ENCODE measurements at regions not wholly inside any gene's neighbourhood (a gene's known extent, or its start where the extent isn't known, plus 50 kb on each side); places are given as distances from the start of the nearest gene placed in this dataset.

- intact Hi-C loops (cut with DNase I, micrococcal nuclease), result no loop called here
- no peak for DNase-seq
- no peak for ATAC-seq
Observed at GRCh38 chr15:98390946-98391530, 257.3 kb upstream of the IGF1R start.

GRCh38 chr15:98391568-98391967 is 256.8 kb upstream of the IGF1R start:
- ATAC-seq (no peak), DNase-seq (no peak)
- intact Hi-C loops (cut with DNase I, micrococcal nuclease), result no loop called here

DNA sequence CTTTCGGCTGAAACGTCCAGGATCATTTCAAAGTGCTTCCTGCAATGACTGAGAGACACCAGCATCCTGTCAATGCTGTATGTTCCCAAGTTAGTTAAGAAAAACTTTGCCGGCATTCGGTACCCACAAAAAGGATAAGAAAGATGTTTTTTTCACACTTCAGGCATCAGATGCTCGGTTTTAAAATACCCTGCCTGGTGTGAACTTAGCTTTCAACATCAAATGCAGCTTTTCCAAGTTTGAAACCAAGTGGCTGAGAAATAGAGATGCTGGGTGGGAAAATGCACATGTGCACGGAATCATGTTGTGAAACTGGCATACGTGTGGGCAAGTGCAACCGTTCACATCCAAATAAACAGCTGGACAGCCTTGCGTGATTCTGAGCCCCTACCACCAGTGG is 254.9 kb upstream of the IGF1R start:
- intact Hi-C loops (cut with DNase I, micrococcal nuclease), result no loop called here
- ATAC-seq (no peak), DNase-seq (no peak)

GRCh38 chr15:98394546-98394945 is 253.8 kb upstream of the IGF1R start:
- ATAC-seq, result no peak
- no peak for DNase-seq
- intact Hi-C loops (cut with DNase I, micrococcal nuclease), result no loop called here

GRCh38 chr15:98395974-98396610 is 252.2 kb upstream of the IGF1R start:
- DNase-seq (no peak), ATAC-seq (no peak)
- intact Hi-C loops (cut with DNase I, micrococcal nuclease), result no loop called here

DNA sequence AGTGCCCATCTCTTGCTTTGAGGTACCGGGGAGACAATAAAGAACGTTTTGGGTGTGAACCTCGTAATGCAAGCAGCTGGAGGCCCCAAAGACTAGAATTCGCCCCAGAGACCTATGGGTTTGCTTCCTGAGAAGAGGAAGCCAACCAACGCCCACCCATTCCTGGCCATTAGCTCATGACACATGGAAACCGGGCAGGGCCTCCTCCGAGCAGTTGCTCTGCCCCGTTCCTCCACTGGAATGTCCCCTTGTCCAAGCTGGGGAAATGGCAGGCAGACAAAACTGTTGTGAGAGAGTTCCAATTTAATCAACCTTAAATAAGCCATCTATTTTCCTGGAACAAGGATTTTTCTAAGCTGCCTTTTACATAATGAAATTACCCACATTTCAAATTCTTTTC is 250.9 kb upstream of the IGF1R start:
- ATAC-seq (no peak), DNase-seq (no peak)

GRCh38 chr15:98398056-98398455 is 250.3 kb upstream of the IGF1R start:
- ATAC-seq, result no peak
- DNase-seq, result no peak
- intact Hi-C loops (cut with DNase I, micrococcal nuclease), result no loop called here

More for the DNA sequence above, 250.9 kb upstream of the IGF1R start:
- intact Hi-C loops (cut with DNase I, micrococcal nuclease), result no loop called here

DNA sequence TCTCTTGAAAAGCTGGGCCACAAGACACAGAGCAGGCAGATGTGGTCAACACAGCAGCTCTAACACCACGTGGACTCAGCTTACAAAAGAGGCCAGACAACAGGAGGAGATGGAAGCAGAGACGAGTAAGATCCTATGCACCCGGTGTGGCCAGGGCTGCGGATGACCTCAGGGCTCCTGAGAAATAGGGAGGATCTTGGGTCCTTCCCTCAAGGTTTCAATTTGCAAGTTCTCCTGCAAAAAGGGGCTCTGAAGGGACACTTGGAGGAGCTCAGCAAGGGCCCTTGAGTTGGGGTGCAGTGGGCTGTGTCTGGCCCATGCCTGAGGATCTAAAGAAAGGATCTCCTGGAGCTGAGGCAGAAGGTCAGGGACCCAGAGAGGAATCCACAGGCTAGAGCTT is 249.5 kb upstream of the IGF1R start:
- DNase-seq (no peak), ATAC-seq (no peak)
- intact Hi-C loops (cut with DNase I, micrococcal nuclease), result no loop called here

GRCh38 chr15:98400120-98400519 is 248.2 kb upstream of the IGF1R start:
- intact Hi-C loops (cut with DNase I, micrococcal nuclease), result loop anchor here in 1 of 2 donors (10.0 kb wide), 1 partner anchor 605 kb away; no protein-coding TSS in a partner anchor
- ATAC-seq, result no peak

DNA sequence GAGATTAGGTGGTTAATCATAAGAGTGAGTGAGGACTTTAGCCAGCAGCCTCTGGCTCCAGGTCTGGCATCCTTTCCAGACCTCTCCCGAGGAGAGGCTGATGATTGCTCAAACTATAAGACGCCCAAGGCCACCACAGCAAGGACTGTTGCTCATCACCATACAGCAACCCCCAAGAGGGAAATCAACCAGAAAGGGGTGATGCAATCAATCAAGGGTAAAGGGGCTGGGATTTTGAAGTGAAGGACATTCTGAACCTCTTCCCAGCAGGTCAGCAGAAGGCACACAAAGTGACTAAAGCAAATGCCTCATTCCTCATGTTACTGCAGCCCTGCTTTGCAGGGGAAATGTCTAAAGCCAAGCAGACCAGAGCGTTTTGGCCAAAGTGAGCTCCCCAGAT is 247.3 kb upstream of the IGF1R start:
- intact Hi-C loops (cut with DNase I, micrococcal nuclease), result loop anchor here in 1 of 2 donors (10.0 kb wide), 1 partner anchor 606 kb away; no protein-coding TSS in a partner anchor

More at GRCh38 chr15:98400120-98400519, 248.2 kb upstream of the IGF1R start:
- DNase-seq, result no peak

DNA sequence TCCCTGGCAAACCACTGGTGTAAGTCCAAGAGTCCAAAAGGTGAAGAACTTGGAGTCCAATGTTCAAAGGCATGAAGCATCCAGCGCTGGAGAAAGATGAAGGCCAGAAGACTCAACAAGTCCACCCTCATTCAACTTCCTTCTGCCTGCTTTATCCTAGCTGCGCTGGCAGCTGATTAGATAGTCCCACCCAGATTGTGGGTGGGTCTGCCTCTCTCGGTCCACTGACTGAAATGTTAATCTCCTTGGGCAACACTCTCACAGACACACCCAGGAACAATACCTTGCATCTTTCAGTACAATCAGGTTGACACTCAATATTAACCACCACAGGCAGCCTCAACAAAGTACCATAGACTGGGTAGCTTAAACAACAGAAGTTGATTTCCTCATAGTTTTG is 245.9 kb upstream of the IGF1R start:
- intact Hi-C loops (cut with DNase I, micrococcal nuclease), result loop anchor here in 1 of 2 donors (10.0 kb wide), 1 partner anchor 608 kb away; no protein-coding TSS in a partner anchor
- ATAC-seq (no peak), DNase-seq (no peak)

More for the DNA sequence above, 247.3 kb upstream of the IGF1R start:
- ATAC-seq (no peak), DNase-seq (no peak)

GRCh38 chr15:98403169-98403568 is 245.2 kb upstream of the IGF1R start:
- ATAC-seq (no peak), DNase-seq (no peak)
- intact Hi-C loops (cut with DNase I, micrococcal nuclease), result loop anchor here in 1 of 2 donors (10.0 kb wide), 1 partner anchor 608 kb away; no protein-coding TSS in a partner anchor

GRCh38 chr15:98403569-98403968 is 244.8 kb upstream of the IGF1R start:
- intact Hi-C loops (cut with DNase I, micrococcal nuclease), result loop anchor here in 1 of 2 donors (10.0 kb wide), 1 partner anchor 609 kb away; no protein-coding TSS in a partner anchor

DNA sequence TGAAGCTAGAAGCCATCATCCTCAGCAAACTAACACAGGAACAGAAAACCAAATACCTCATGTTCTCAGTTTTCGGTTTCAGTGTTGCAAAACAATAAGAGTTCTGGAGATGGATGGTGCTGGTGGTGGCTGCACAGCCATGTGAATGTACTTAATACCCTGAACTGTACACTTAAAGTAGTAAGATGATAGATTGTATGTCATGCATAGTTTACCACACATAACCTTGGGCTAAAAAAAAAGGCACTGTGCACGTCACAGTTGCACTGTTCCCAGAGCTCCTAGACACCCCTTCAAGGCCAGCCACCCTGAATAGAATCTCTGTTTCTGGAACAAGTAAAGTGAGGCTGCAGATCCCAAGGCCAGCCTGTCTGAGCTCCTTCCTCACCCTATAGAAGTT is 243.3 kb upstream of the IGF1R start:
- intact Hi-C loops (cut with DNase I, micrococcal nuclease), result loop anchor here in 1 of 2 donors (10.0 kb wide), 1 partner anchor 610 kb away; no protein-coding TSS in a partner anchor
- ATAC-seq (no peak), DNase-seq (no peak)

More at GRCh38 chr15:98403569-98403968, 244.8 kb upstream of the IGF1R start:
- no peak for DNase-seq
- ATAC-seq, result no peak

- intact Hi-C loops (cut with DNase I, micrococcal nuclease), result loop anchor here in 1 of 2 donors (10.0 kb wide), 1 partner anchor 613 kb away; no protein-coding TSS in a partner anchor
- ATAC-seq (no peak), DNase-seq (no peak)
Observed at GRCh38 chr15:98408231-98408630, 240.1 kb upstream of the IGF1R start.

DNA sequence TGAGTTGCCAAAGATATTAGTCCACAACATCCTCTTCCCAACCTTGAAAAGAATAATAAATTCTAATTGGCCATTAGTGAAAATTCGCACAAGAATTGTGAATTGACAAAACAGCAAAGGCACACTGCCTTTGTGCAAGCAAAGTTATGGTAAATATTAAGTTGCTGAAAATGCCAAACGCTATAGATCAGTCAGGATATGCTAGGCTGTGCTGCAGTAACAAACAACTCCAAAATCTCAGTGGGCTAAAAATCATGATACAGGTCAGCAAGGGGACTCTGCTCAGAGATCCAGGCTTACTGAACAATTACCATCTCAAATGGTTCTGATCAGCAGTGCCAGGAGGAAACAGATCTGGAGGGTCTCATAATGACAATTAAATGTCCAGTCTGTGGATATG is 238.0 kb upstream of the IGF1R start:
- intact Hi-C loops (cut with DNase I, micrococcal nuclease), result no loop called here
- DNase-seq (no peak), ATAC-seq (no peak)

- ATAC-seq (no peak), DNase-seq (no peak)
- intact Hi-C loops (cut with DNase I, micrococcal nuclease), result no loop called here
Observed at GRCh38 chr15:98412852-98413251, 235.5 kb upstream of the IGF1R start.

- ATAC-seq (no peak), DNase-seq (no peak)
- intact Hi-C loops (cut with DNase I, micrococcal nuclease), result no loop called here
Observed at GRCh38 chr15:98413933-98414546, 234.3 kb upstream of the IGF1R start.

DNA sequence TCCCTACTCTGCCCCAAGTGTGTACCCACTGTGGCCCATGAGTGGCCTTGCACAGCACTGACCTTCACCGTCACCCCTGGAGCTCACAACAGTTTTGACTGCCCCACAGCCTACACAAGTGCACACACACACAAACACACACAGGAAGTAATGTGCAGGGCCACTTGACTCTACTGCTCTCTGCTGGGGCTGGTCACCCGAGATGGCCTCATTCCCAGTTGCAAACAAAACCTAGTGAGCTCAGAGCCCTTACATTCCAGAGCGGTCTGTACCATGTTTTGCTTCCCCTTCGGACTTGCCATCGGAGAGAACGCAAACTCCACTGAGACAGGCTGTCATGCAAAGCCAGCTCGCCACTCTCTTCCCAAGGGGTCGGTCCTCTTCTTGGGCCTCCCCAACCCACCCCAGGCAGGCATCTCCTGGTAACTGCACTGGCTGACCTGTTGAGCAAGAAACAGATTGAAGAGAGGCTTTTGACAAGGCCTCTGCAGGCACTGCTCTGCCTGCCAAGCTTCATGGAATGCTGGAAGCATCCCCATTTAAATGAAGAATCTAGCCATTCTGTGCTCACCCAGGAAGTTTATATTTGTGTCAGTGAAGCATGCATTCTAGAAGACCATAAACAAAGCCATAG is 232.0 kb upstream of the IGF1R start:
- ATAC-seq (no peak), DNase-seq (no peak)
- intact Hi-C loops (cut with DNase I, micrococcal nuclease), result no loop called here

Measured in left colon (tissue), 2 donors.